ENCODE measurements at regions not wholly inside any gene's neighbourhood (a gene's known extent, or its start where the extent isn't known, plus 50 kb on each side); places are given as distances from the start of the nearest gene placed in this dataset.

DNA sequence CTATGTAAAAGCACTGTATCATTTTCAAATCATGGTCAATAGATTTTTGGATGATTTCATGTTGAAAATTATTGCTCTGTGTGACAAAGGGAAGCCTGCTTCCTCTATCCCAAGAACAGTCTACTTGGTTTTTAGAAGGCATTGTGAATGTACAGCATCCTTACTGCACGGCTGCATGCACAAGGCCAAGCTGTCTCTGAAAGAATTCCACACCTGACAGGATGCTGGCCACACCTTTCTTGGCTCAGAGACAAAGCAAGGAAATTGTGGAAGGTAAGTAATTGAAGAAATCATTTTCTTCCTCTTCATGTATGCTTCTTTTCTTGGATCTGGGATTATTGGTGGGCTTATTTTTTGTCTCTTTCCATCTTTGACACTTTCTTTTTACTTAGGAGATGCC lies 53.7 kb upstream of the VCAN start:
- peaks cover 13% of the 10 kb centered on the region for H3K4me1 Mint-ChIP-seq
- no peaks in the 10 kb centered on the region; the same call in 1 of the 2 replicates for H3K36me3 ChIP-seq (ENCODE audit: insufficient read depth)

DNA sequence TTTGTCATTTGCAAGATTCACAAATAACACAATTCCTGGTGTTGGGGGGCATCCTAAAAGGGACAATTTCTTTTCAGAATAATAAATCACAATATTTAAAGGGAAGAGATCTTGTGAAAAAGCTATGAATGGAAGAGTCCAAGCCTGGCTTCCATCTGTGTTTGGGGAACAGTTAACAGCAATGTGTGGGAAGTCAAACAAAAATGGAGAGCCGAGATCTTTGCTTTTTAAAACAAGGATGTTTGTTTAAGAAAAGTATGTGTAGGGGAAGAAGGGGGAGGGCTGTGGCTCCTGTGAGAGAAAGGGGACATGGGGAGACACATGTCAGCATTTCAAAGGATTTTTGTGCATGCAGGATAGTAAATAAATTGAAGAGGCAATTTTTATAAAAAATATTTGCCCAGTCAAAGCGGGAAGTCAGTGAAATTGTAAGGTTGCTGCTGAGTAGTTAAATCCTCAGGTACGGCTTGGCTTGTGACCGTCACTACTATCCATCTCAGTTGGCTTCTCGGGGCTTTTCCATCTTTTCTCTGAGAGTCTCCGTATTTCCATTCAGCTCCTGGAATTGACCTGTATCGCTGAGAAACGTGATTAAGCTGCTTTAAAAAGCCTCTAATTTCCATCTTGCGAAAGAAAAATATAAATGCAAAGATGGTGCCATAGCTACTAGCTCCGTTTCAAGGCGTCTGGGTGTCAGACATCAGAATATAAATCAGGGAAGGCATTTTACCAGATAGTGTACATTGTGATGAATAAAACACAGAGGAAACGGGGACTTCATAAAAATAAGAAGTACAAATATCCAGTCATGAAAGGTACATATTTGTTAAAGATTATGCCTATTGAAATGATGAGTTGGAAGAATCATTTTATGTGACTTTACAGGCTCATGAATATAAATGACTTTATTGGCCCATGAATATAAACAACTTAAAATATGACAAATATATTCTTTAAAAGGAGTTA lies 52.9 kb upstream of the VCAN start:
- ATAC-seq (no peak), DNase-seq (ENCODE audit: low spot score) (peak; percentile 15)
- Histone ChIP-seq H3K27ac (ENCODE audit: low read depth) (no peak overlapping the region), H3K4me1 (ENCODE audit: insufficient read depth) (peaks cover 13% of the 10 kb centered on the region), H3K36me3 (ENCODE audit: insufficient read depth) (no peaks in the 10 kb centered on the region; the same call in 1 of the 2 replicates), H4K20me1 (replicated peaks; ENCODE audit: insufficient read depth) (no peaks in the 10 kb centered on the region), H2AFZ (peak overlapping the region; percentile 74), H3K9me2 (ENCODE audit: insufficient read depth) (no peaks in the 10 kb centered on the region; the same call in 1 of the 2 replicates), H3K4me3 (no peak overlapping the region), H3K4me2 (peak overlapping the region; percentile 42), H3K27me3 (ENCODE audit: insufficient read depth) (no peaks in the 10 kb centered on the region), H3K79me2 (replicated peaks; ENCODE audit: insufficient read depth) (no peaks in the 10 kb centered on the region), H3F3A (replicated peaks; ENCODE audit: low read depth) (no peaks in the 10 kb centered on the region)
- Mint-ChIP-seq H3K4me3 (no peak overlapping the region), H3K36me3 (ENCODE audit: low read depth) (peaks cover 17% of the 10 kb centered on the region), H3K27ac (no peak overlapping the region), H3K27me3 (ENCODE audit: insufficient read depth, low read depth, poor library complexity) (peaks cover 5% of the 10 kb centered on the region), H3K9me3 (peaks cover 8% of the 10 kb centered on the region; the same call in 2 of the 3 replicates), H3K4me1 (peaks cover 13% of the 10 kb centered on the region)
- TF ChIP-seq, protein P1, sequence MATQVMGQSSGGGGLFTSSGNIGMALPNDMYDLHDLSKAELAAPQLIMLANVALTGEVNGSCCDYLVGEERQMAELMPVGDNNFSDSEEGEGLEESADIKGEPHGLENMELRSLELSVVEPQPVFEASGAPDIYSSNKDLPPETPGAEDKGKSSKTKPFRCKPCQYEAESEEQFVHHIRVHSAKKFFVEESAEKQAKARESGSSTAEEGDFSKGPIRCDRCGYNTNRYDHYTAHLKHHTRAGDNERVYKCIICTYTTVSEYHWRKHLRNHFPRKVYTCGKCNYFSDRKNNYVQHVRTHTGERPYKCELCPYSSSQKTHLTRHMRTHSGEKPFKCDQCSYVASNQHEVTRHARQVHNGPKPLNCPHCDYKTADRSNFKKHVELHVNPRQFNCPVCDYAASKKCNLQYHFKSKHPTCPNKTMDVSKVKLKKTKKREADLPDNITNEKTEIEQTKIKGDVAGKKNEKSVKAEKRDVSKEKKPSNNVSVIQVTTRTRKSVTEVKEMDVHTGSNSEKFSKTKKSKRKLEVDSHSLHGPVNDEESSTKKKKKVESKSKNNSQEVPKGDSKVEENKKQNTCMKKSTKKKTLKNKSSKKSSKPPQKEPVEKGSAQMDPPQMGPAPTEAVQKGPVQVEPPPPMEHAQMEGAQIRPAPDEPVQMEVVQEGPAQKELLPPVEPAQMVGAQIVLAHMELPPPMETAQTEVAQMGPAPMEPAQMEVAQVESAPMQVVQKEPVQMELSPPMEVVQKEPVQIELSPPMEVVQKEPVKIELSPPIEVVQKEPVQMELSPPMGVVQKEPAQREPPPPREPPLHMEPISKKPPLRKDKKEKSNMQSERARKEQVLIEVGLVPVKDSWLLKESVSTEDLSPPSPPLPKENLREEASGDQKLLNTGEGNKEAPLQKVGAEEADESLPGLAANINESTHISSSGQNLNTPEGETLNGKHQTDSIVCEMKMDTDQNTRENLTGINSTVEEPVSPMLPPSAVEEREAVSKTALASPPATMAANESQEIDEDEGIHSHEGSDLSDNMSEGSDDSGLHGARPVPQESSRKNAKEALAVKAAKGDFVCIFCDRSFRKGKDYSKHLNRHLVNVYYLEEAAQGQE (IDR thresholded peaks at IDR 0.05; ENCODE audit: unreplicated experiment): no peak
- TF ChIP-seq POLR2AphosphoS5 (IDR thresholded peaks at IDR 0.05; ENCODE audit: low read depth) (no peak), STAT1 (IDR thresholded peaks at IDR 0.05; ENCODE audit: unreplicated experiment) (no peak)
- TF ChIP-seq, protein P2, sequence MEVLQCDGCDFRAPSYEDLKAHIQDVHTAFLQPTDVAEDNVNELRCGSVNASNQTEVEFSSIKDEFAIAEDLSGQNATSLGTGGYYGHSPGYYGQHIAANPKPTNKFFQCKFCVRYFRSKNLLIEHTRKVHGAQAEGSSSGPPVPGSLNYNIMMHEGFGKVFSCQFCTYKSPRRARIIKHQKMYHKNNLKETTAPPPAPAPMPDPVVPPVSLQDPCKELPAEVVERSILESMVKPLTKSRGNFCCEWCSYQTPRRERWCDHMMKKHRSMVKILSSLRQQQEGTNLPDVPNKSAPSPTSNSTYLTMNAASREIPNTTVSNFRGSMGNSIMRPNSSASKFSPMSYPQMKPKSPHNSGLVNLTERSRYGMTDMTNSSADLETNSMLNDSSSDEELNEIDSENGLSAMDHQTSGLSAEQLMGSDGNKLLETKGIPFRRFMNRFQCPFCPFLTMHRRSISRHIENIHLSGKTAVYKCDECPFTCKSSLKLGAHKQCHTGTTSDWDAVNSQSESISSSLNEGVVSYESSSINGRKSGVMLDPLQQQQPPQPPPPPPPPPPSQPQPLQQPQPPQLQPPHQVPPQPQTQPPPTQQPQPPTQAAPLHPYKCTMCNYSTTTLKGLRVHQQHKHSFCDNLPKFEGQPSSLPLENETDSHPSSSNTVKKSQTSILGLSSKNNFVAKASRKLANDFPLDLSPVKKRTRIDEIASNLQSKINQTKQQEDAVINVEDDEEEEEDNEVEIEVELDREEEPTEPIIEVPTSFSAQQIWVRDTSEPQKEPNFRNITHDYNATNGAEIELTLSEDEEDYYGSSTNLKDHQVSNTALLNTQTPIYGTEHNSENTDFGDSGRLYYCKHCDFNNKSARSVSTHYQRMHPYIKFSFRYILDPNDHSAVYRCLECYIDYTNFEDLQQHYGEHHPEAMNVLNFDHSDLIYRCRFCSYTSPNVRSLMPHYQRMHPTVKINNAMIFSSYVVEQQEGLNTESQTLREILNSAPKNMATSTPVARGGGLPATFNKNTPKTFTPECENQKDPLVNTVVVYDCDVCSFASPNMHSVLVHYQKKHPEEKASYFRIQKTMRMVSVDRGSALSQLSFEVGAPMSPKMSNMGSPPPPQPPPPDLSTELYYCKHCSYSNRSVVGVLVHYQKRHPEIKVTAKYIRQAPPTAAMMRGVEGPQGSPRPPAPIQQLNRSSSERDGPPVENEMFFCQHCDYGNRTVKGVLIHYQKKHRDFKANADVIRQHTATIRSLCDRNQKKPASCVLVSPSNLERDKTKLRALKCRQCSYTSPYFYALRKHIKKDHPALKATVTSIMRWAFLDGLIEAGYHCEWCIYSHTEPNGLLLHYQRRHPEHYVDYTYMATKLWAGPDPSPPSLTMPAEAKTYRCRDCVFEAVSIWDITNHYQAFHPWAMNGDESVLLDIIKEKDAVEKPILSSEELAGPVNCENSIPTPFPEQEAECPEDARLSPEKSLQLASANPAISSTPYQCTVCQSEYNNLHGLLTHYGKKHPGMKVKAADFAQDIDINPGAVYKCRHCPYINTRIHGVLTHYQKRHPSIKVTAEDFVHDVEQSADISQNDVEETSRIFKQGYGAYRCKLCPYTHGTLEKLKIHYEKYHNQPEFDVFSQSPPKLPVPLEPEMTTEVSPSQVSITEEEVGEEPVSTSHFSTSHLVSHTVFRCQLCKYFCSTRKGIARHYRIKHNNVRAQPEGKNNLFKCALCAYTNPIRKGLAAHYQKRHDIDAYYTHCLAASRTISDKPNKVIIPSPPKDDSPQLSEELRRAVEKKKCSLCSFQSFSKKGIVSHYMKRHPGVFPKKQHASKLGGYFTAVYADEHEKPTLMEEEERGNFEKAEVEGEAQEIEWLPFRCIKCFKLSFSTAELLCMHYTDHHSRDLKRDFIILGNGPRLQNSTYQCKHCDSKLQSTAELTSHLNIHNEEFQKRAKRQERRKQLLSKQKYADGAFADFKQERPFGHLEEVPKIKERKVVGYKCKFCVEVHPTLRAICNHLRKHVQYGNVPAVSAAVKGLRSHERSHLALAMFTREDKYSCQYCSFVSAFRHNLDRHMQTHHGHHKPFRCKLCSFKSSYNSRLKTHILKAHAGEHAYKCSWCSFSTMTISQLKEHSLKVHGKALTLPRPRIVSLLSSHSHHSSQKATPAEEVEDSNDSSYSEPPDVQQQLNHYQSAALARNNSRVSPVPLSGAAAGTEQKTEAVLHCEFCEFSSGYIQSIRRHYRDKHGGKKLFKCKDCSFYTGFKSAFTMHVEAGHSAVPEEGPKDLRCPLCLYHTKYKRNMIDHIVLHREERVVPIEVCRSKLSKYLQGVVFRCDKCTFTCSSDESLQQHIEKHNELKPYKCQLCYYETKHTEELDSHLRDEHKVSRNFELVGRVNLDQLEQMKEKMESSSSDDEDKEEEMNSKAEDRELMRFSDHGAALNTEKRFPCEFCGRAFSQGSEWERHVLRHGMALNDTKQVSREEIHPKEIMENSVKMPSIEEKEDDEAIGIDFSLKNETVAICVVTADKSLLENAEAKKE (CRISPR knock-in tag; IDR thresholded peaks at IDR 0.05): no peak

More for the DNA sequence above, 53.7 kb upstream of the VCAN start:
- no peaks in the 10 kb centered on the region for H3K79me2 ChIP-seq (replicated peaks; ENCODE audit: insufficient read depth)
- Mint-ChIP-seq H3K4me3 (no peak overlapping the region), H3K27me3 (ENCODE audit: insufficient read depth, low read depth, poor library complexity) (peaks cover 5% of the 10 kb centered on the region), H3K27ac (no peak overlapping the region), H3K9me3 (peaks cover 8% of the 10 kb centered on the region; the same call in 2 of the 3 replicates), H3K36me3 (ENCODE audit: low read depth) (peaks cover 17% of the 10 kb centered on the region)
- peaks cover 13% of the 10 kb centered on the region for H3K4me1 ChIP-seq (ENCODE audit: insufficient read depth)
- TF ChIP-seq CREB1 (CRISPR knock-in tag; IDR thresholded peaks at IDR 0.05; ENCODE audit: low read depth) (no peak), POLR2AphosphoS5 (IDR thresholded peaks at IDR 0.05; ENCODE audit: low read depth) (no peak)
- TF ChIP-seq, protein P3, sequence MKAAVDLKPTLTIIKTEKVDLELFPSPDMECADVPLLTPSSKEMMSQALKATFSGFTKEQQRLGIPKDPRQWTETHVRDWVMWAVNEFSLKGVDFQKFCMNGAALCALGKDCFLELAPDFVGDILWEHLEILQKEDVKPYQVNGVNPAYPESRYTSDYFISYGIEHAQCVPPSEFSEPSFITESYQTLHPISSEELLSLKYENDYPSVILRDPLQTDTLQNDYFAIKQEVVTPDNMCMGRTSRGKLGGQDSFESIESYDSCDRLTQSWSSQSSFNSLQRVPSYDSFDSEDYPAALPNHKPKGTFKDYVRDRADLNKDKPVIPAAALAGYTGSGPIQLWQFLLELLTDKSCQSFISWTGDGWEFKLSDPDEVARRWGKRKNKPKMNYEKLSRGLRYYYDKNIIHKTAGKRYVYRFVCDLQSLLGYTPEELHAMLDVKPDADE (IDR thresholded peaks at IDR 0.05): no peak
- H4K20me1 ChIP-seq (replicated peaks; ENCODE audit: insufficient read depth): no peaks in the 10 kb centered on the region
- no peaks in the 10 kb centered on the region; the same call in 1 of the 2 replicates for H3K9me2 ChIP-seq (ENCODE audit: insufficient read depth)
- ATAC-seq (no peak), DNase-seq (ENCODE audit: low spot score) (no peak)
- H3F3A ChIP-seq (replicated peaks; ENCODE audit: low read depth): no peaks in the 10 kb centered on the region
- no peak overlapping the region for H3K4me3 ChIP-seq
- H2AFZ ChIP-seq: peak overlapping the region; percentile 74; the same call in 1 of the 2 replicates
- no peak overlapping the region for H3K27ac ChIP-seq (ENCODE audit: low read depth)
- H3K4me2 ChIP-seq: peak overlapping the region; percentile 13; the same call in 1 of the 2 replicates
- no peaks in the 10 kb centered on the region for H3K27me3 ChIP-seq (ENCODE audit: insufficient read depth)
